Cardiac muscle cell (in vitro differentiated cells and primary cell): ENCODE measurements at regions not wholly inside any gene's neighbourhood (a gene's known extent, or its start where the extent isn't known, plus 50 kb on each side); places are given as distances from the start of the nearest gene placed in this dataset.
"Not testable (repeated sequence)": the region's sequence is repeated elsewhere in the genome, so short reads cannot be mapped to it uniquely, and the experiment has no call there.

Experiments
- DNase-seq, 2 donors: peaks; one replicate each; pipeline versions ENCODE4 v3.0.0 to v3.0.0-alpha.2; 2010 to 2017; ENCODE audit warnings: low read depth in 1 of 2, low spot score in 1 of 2
- H3K27ac ChIP-seq: fragments of 200-600 bp; sonication (generic); 2 replicates; pipeline ENCODE4 v1.5.1; 2016
- H3K27me3 ChIP-seq: fragments of 200-600 bp; sonication (generic); 2 replicates; pipeline ENCODE4 v1.6.0; 2016; ENCODE audit warnings: control low read depth
- H3K36me3 ChIP-seq: fragments of 200-600 bp; sonication (generic); 2 replicates; pipeline ENCODE4 v1.5.1; 2016; ENCODE audit warnings: control low read depth
- H3K4me1 ChIP-seq: fragments of 200-600 bp; sonication (generic); 2 replicates; pipeline ENCODE4 v1.8.1; 2017; ENCODE audit warnings: low read depth, mild to moderate bottlenecking, mixed run types
- H3K4me3 ChIP-seq: fragments of 200-600 bp; sonication (generic); 2 replicates; pipeline ENCODE4 v1.5.1; 2016; ENCODE audit warnings: mild to moderate bottlenecking
- H3K9me3 ChIP-seq: fragments of 200-600 bp; sonication (generic); 2 replicates; pipeline ENCODE4 v1.5.1; 2017; ENCODE audit warnings: low read depth, mild to moderate bottlenecking, control low read depth
- CTCF ChIP-seq: IDR thresholded peaks from 2 replicates; pipeline ENCODE4 v1.5.1; 2012; ENCODE audit warnings: low read depth, mild to moderate bottlenecking, low read length

- Histone ChIP-seq H3K4me1 (no peaks in the 10 kb centered on the region), H3K9me3 (no peaks in the 10 kb centered on the region), H3K27ac (no peak overlapping the region), H3K36me3 (no peaks in the 10 kb centered on the region), H3K27me3 (no peaks in the 10 kb centered on the region), H3K4me3 (no peak overlapping the region)
- no peak for TF ChIP-seq CTCF
- DNase-seq: peak in 1 of 2 donors; percentile 11
These were observed 170.6 kb upstream of the FIGN start for GRCh38 chr2:163906410-163906809.

GRCh38 chr2:163897799-163898198 is 162.0 kb upstream of the FIGN start:
- H3K36me3 ChIP-seq: no peaks in the 10 kb centered on the region
- no peaks in the 10 kb centered on the region for H3K4me1 ChIP-seq
- H3K27ac ChIP-seq: no peak overlapping the region
- DNase-seq: no peak
- no peaks in the 10 kb centered on the region for H3K9me3 ChIP-seq
- TF ChIP-seq CTCF: no peak
- no peak overlapping the region for H3K4me3 ChIP-seq
- H3K27me3 ChIP-seq: no peaks in the 10 kb centered on the region

- not testable (repeated sequence) for DNase-seq, H3K36me3 ChIP-seq, H3K4me1 ChIP-seq, H3K9me3 ChIP-seq, H3K27me3 ChIP-seq, H3K4me3 ChIP-seq, H3K27ac ChIP-seq
These were observed 157.6 kb upstream of the FIGN start for GRCh38 chr2:163893444-163893843.

GRCh38 chr2:163888591-163888990 is 152.8 kb upstream of the FIGN start:
- Histone ChIP-seq H3K4me3 (no peak overlapping the region), H3K36me3 (no peaks in the 10 kb centered on the region), H3K27me3 (no peaks in the 10 kb centered on the region), H3K9me3 (no peaks in the 10 kb centered on the region), H3K4me1 (no peaks in the 10 kb centered on the region), H3K27ac (no peak overlapping the region)
- no peak for TF ChIP-seq CTCF
- DNase-seq: no peak

- Histone ChIP-seq H3K4me3 (no peak overlapping the region), H3K27me3 (no peaks in the 10 kb centered on the region), H3K27ac (no peak overlapping the region), H3K4me1 (no peaks in the 10 kb centered on the region), H3K9me3 (no peaks in the 10 kb centered on the region), H3K36me3 (no peaks in the 10 kb centered on the region)
- peak; percentile 7 for TF ChIP-seq CTCF
- DNase-seq: no peak
These were observed 151.4 kb upstream of the FIGN start for GRCh38 chr2:163887182-163887581.

GRCh38 chr2:163884416-163884815 is 148.6 kb upstream of the FIGN start:
- no peak for TF ChIP-seq CTCF
- Histone ChIP-seq H3K9me3 (no peaks in the 10 kb centered on the region), H3K4me3 (no peak overlapping the region), H3K4me1 (no peaks in the 10 kb centered on the region), H3K36me3 (no peaks in the 10 kb centered on the region), H3K27ac (no peak overlapping the region), H3K27me3 (no peaks in the 10 kb centered on the region)
- no peak for DNase-seq
